ENCODE measurements at regions not wholly inside any gene's neighbourhood (a gene's known extent, or its start where the extent isn't known, plus 50 kb on each side); places are given as distances from the start of the nearest gene placed in this dataset.

DNA sequence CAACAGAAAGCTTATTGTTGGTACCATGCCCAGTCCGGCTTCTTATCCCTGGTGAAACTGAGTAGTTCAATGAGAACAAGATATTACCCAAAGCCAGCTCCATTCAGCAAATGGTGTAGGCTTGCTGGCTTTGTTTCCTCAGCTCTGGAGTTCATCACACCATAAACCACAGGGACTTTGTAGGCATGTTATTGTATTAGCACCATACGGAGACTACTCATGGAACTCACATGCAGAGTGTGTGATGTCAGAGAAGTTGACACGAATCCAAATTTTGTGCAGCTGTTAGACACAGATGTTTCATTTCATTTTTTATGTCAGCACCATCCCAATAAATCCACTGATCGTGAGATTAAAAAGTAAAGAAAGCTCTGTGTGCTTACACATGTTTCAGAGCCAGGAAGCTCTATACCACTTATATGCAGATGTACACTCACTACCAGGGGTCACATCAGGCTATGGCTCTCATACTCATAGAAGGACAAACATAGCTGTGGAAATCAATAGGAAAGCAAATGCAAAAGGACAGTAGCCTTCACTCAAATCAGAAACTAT is 63.4 kb upstream of the LEKR1 start:
- no peaks in the 10 kb centered on the region for H3K36me3 ChIP-seq (replicated peaks; ENCODE audit: insufficient read depth, low read depth)
- H4K20me1 ChIP-seq (ENCODE audit: insufficient read depth, poor library complexity, severe bottlenecking), result no peaks in the 10 kb centered on the region
- no peaks in the 10 kb centered on the region for H3K9me3 ChIP-seq (ENCODE audit: low read depth)
- 56% methylated on average over 4 of the region's 4 CpGs for WGBS (ENCODE audit: low lambda C conversion rate, missing lambda C conversion rate)
- H2AFZ ChIP-seq, result no peak overlapping the region
- peak; percentile 44 for DNase-seq (ENCODE audit: low spot score)
- TF ChIP-seq EZH2 (IDR thresholded peaks at IDR 0.05; ENCODE audit: borderline replicate concordance), result no peak
- TF ChIP-seq, protein P1, sequence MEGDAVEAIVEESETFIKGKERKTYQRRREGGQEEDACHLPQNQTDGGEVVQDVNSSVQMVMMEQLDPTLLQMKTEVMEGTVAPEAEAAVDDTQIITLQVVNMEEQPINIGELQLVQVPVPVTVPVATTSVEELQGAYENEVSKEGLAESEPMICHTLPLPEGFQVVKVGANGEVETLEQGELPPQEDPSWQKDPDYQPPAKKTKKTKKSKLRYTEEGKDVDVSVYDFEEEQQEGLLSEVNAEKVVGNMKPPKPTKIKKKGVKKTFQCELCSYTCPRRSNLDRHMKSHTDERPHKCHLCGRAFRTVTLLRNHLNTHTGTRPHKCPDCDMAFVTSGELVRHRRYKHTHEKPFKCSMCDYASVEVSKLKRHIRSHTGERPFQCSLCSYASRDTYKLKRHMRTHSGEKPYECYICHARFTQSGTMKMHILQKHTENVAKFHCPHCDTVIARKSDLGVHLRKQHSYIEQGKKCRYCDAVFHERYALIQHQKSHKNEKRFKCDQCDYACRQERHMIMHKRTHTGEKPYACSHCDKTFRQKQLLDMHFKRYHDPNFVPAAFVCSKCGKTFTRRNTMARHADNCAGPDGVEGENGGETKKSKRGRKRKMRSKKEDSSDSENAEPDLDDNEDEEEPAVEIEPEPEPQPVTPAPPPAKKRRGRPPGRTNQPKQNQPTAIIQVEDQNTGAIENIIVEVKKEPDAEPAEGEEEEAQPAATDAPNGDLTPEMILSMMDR (IDR thresholded peaks at IDR 0.05; ENCODE audit: poor library complexity), result no peak
- TF ChIP-seq EZH2phosphoT487 (IDR thresholded peaks at IDR 0.05; ENCODE audit: low read depth, severe bottlenecking, unreplicated experiment), result no peak
- H3K4me2 ChIP-seq, result no peak overlapping the region
- no peak overlapping the region for H3K4me3 ChIP-seq
- no peaks in the 10 kb centered on the region for H3K79me2 ChIP-seq
- H3K27ac ChIP-seq, result peak overlapping the region; percentile 35
- peaks cover 4% of the 10 kb centered on the region for H3K4me1 ChIP-seq (ENCODE audit: insufficient read depth)
- H3K9me2 ChIP-seq (replicated peaks; ENCODE audit: insufficient read depth), result no peaks in the 10 kb centered on the region
- H3K27me3 ChIP-seq, result no peaks in the 10 kb centered on the region

DNA sequence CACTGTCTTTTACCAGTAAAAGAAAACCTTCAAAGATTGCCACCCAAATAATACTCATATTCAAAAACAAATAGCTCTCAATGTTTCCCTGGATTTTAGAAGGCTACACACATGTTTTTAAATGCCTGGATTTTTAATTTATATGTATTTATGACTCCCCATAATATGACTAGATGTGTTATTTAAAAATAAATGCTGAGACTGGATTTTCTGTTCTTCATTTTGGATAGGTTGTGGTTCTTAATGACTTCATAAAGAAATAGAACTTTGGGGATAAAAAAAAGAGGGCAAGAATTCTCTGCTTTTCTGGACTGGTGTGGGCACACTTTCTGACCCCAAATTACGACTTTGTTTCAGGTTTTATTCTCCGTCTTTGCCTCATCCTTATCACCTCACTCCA is 62.8 kb upstream of the LEKR1 start:
- H4K20me1 ChIP-seq (ENCODE audit: insufficient read depth, poor library complexity, severe bottlenecking), result no peaks in the 10 kb centered on the region
- no peak overlapping the region for H3K4me3 ChIP-seq
- no peak overlapping the region for H3K27ac ChIP-seq
- no peak overlapping the region for H3K4me2 ChIP-seq
- no peaks in the 10 kb centered on the region for H3K9me2 ChIP-seq (replicated peaks; ENCODE audit: insufficient read depth)
- 60% methylated on average over 2 of the region's 2 CpGs for WGBS (ENCODE audit: low lambda C conversion rate, missing lambda C conversion rate)
- no peak for DNase-seq (ENCODE audit: low spot score)
- H3K36me3 ChIP-seq (replicated peaks; ENCODE audit: insufficient read depth, low read depth), result no peaks in the 10 kb centered on the region
- H3K4me1 ChIP-seq (ENCODE audit: insufficient read depth), result peaks cover 4% of the 10 kb centered on the region
- TF ChIP-seq, protein P1 (IDR thresholded peaks at IDR 0.05; ENCODE audit: poor library complexity), result no peak
- TF ChIP-seq EZH2 (IDR thresholded peaks at IDR 0.05; ENCODE audit: borderline replicate concordance) (no peak), EZH2phosphoT487 (IDR thresholded peaks at IDR 0.05; ENCODE audit: low read depth, severe bottlenecking, unreplicated experiment) (no peak)
- H3K9me3 ChIP-seq (ENCODE audit: low read depth), result no peaks in the 10 kb centered on the region
- H3K27me3 ChIP-seq, result no peaks in the 10 kb centered on the region
- no peak overlapping the region for H2AFZ ChIP-seq
- no peaks in the 10 kb centered on the region for H3K79me2 ChIP-seq

DNA sequence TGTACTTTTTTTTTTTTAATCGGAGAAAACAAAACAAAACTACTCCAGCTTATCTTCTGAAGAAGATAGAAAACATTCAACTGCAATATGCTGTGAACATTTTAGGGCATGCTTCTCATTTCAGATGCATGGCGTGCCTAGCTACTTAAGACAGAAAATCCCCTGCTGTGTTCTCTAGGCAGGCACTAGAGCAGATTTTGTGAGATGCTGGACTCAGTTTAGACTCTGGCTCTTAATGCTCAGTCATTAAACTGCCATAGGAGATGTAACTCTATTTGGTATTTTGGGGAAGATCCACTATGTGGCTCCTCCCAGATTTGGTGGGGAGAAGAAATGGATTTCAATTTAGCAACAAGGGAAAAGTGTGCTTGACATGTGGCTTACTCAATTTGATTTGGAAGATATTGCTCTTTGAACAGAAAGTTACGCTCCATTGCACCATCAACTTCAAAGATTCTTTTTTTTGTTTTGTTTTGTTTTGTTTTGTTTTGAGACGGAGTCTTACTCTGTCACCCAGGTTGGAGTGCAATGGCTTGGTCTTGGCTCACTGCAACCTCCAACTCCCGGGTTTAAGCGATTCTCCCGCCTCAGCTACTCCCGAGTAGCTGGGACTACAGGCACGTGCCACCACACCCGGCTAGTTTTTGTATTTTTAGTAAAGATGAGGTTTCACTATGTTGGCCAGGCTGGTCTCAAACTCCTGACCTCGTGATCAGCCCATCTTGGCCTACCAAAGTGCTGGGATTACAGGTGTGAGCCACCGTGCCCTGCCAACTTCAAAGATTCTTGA is 62.0 kb upstream of the LEKR1 start:
- H3K4me2 ChIP-seq, result no peak overlapping the region
- H3K4me1 ChIP-seq (ENCODE audit: insufficient read depth), result peaks cover 4% of the 10 kb centered on the region
- 93% methylated on average over 12 of the region's 12 CpGs for WGBS (ENCODE audit: low lambda C conversion rate, missing lambda C conversion rate)
- TF ChIP-seq EZH2phosphoT487 (IDR thresholded peaks at IDR 0.05; ENCODE audit: low read depth, severe bottlenecking, unreplicated experiment) (no peak), EZH2 (IDR thresholded peaks at IDR 0.05; ENCODE audit: borderline replicate concordance) (no peak)
- TF ChIP-seq, protein P1 (IDR thresholded peaks at IDR 0.05; ENCODE audit: poor library complexity), result no peak
- H3K36me3 ChIP-seq (replicated peaks; ENCODE audit: insufficient read depth, low read depth), result no peaks in the 10 kb centered on the region
- no peak for DNase-seq (ENCODE audit: low spot score)
- no peaks in the 10 kb centered on the region for H3K9me2 ChIP-seq (replicated peaks; ENCODE audit: insufficient read depth)
- no peaks in the 10 kb centered on the region for H3K79me2 ChIP-seq
- no peak overlapping the region for H3K4me3 ChIP-seq
- no peaks in the 10 kb centered on the region for H3K9me3 ChIP-seq (ENCODE audit: low read depth)
- H2AFZ ChIP-seq, result no peak overlapping the region
- no peaks in the 10 kb centered on the region for H3K27me3 ChIP-seq
- no peak overlapping the region for H3K27ac ChIP-seq
- no peaks in the 10 kb centered on the region for H4K20me1 ChIP-seq (ENCODE audit: insufficient read depth, poor library complexity, severe bottlenecking)
